Dermis blood vessel endothelial cell (primary cell): ENCODE measurements at regions not wholly inside any gene's neighbourhood (a gene's known extent, or its start where the extent isn't known, plus 50 kb on each side); places are given as distances from the start of the nearest gene placed in this dataset.
"Not testable (repeated sequence)": the region's sequence is repeated elsewhere in the genome, so short reads cannot be mapped to it uniquely, and the experiment has no call there.

Experiments used
- DNase-seq: peaks from one replicate; pipeline ENCODE4 v3.0.0; 2010

GRCh38 chr14:58961045-58961731 is 227.3 kb upstream of the DAAM1 start:
- DNase-seq = no peak

GRCh38 chr14:58963873-58964597 is 224.4 kb upstream of the DAAM1 start:
- no peak for DNase-seq

GRCh38 chr14:58964598-58964928 is 223.9 kb upstream of the DAAM1 start:
- no peak for DNase-seq

GRCh38 chr14:58965601-58966000 is 222.9 kb upstream of the DAAM1 start:
- no peak for DNase-seq

- no peak for DNase-seq
Observed at GRCh38 chr14:58966997-58967396, 221.5 kb upstream of the DAAM1 start.

- DNase-seq = no peak
Observed at GRCh38 chr14:58969951-58970751, 218.3 kb upstream of the DAAM1 start.

GRCh38 chr14:58972233-58973017 is 216.0 kb upstream of the DAAM1 start:
- no peak for DNase-seq

- no peak for DNase-seq
Observed at GRCh38 chr14:58977366-58977765, 211.1 kb upstream of the DAAM1 start.

GRCh38 chr14:58978343-58978742 is 210.1 kb upstream of the DAAM1 start:
- no peak for DNase-seq

GRCh38 chr14:58979325-58979724 is 209.1 kb upstream of the DAAM1 start:
- DNase-seq = no peak

- DNase-seq = no peak
Observed at GRCh38 chr14:58981840-58982239, 206.6 kb upstream of the DAAM1 start.

GRCh38 chr14:58985786-58986185 is 202.7 kb upstream of the DAAM1 start:
- no peak for DNase-seq

GRCh38 chr14:58987591-58987990 is 200.9 kb upstream of the DAAM1 start:
- DNase-seq = no peak

- no peak for DNase-seq
Observed at GRCh38 chr14:58992935-58993334, 195.5 kb upstream of the DAAM1 start.

GRCh38 chr14:58994130-58994529 is 194.3 kb upstream of the DAAM1 start:
- DNase-seq = no peak

GRCh38 chr14:59004012-59004411 is 184.5 kb upstream of the DAAM1 start:
- no peak for DNase-seq

GRCh38 chr14:59006179-59006578 is 182.3 kb upstream of the DAAM1 start:
- not testable (repeated sequence) for DNase-seq

- DNase-seq = no peak
Observed at GRCh38 chr14:59009967-59010366, 178.5 kb upstream of the DAAM1 start.

GRCh38 chr14:59013672-59014298 is 174.7 kb upstream of the DAAM1 start:
- peak; percentile 4 for DNase-seq

- no peak for DNase-seq
Observed at GRCh38 chr14:59015482-59015881, 173.0 kb upstream of the DAAM1 start.

- no peak for DNase-seq
Observed at GRCh38 chr14:59017285-59017965, 171.0 kb upstream of the DAAM1 start.

- no peak for DNase-seq
Observed at GRCh38 chr14:59018460-59018859, 170.0 kb upstream of the DAAM1 start.
